ENCODE measurements at regions not wholly inside any gene's neighbourhood (a gene's known extent, or its start where the extent isn't known, plus 50 kb on each side); places are given as distances from the start of the nearest gene placed in this dataset.

GRCh38 chr18:45487581-45487980, 127.7 kb upstream of the SLC14A2 start:
- no peaks in the 10 kb centered on the region for H3K9me3 ChIP-seq (ENCODE audit: low read length)
- no TSS peak for BruUV-seq (replicated peaks)
- no peaks in the 10 kb centered on the region; a peak in 1 of 5 replicates for H3K27me3 ChIP-seq (ENCODE audit: control insufficient read depth in 1 of 2, insufficient read depth in 2 of 2, low read length in 2 of 2)
- in situ Hi-C loops (cut with HindIII; ENCODE audit: extremely low pct_ligation_motif_present, low pct_unique_long_range_greater_than_20kb) (no loop called here), intact Hi-C loops (cut with micrococcal nuclease; ENCODE audit: unreplicated experiment) (no loop called here)
- H3K27ac ChIP-seq (ENCODE audit: extremely low read length, insufficient read depth, low read length): no peak overlapping the region
- H3K36me3 ChIP-seq (replicated peaks in 1 of 2; ENCODE audit: control insufficient read depth in 1 of 2, insufficient read depth in 2 of 2, low read length in 2 of 2): no peaks in the 10 kb centered on the region
- H3K4me2 ChIP-seq (ENCODE audit: low read depth, low read length): no peak overlapping the region
- ChIA-PET POLR2A (no interaction called here), CTCF (ENCODE audit: low intra/inter-chr PET ratio, low total read pairs) (no interaction called here)
- FAIRE-seq: no peak
- H3K4me1 ChIP-seq (ENCODE audit: insufficient read depth, low read length): no peaks in the 10 kb centered on the region
- ATAC-seq: no peak
- H2AFZ ChIP-seq (ENCODE audit: low read length): no peak overlapping the region
- H3K4me3 ChIP-seq (replicated peaks in 1 of 3; ENCODE audit: insufficient read depth in 1 of 3, low read depth in 2 of 3, low read length in 3 of 3): no peak overlapping the region
- DNase-seq (ENCODE audit: low spot score): no peak
- H4K20me1 ChIP-seq (ENCODE audit: insufficient read depth, low read length): no peaks in the 10 kb centered on the region
- WGBS (ENCODE audit: low lambda C conversion rate): 1% methylated on average over 3 of the region's 3 CpGs
- H3K79me2 ChIP-seq (ENCODE audit: insufficient read depth, low read length): no peaks in the 10 kb centered on the region
- TF ChIP-seq MAFG (CRISPR knock-in tag; IDR thresholded peaks at IDR 0.05) (no peak), ZSCAN12 (CRISPR knock-in tag; IDR thresholded peaks at IDR 0.05) (no peak), ZNF770 (CRISPR knock-in tag; IDR thresholded peaks at IDR 0.05) (no peak), HMG20B (CRISPR knock-in tag; conservative IDR thresholded peaks at IDR 0.05) (no peak), YEATS4 (CRISPR knock-in tag; IDR thresholded peaks at IDR 0.05; ENCODE audit: borderline replicate concordance) (no peak), ZNF484 (CRISPR knock-in tag; IDR thresholded peaks at IDR 0.05; ENCODE audit: borderline replicate concordance, low read depth) (no peak), THAP7 (CRISPR knock-in tag; IDR thresholded peaks at IDR 0.05) (no peak), ZNF354B (CRISPR knock-in tag; IDR thresholded peaks at IDR 0.05) (no peak), TAF15 (IDR thresholded peaks at IDR 0.05; ENCODE audit: low read depth, low read length, poor library complexity, severe bottlenecking) (no peak), ETV6 (CRISPR knock-in tag; conservative IDR thresholded peaks at IDR 0.05) (no peak), ZNF816 (CRISPR knock-in tag; IDR thresholded peaks at IDR 0.05; ENCODE audit: borderline replicate concordance) (no peak)
- TF ChIP-seq, protein P1, sequence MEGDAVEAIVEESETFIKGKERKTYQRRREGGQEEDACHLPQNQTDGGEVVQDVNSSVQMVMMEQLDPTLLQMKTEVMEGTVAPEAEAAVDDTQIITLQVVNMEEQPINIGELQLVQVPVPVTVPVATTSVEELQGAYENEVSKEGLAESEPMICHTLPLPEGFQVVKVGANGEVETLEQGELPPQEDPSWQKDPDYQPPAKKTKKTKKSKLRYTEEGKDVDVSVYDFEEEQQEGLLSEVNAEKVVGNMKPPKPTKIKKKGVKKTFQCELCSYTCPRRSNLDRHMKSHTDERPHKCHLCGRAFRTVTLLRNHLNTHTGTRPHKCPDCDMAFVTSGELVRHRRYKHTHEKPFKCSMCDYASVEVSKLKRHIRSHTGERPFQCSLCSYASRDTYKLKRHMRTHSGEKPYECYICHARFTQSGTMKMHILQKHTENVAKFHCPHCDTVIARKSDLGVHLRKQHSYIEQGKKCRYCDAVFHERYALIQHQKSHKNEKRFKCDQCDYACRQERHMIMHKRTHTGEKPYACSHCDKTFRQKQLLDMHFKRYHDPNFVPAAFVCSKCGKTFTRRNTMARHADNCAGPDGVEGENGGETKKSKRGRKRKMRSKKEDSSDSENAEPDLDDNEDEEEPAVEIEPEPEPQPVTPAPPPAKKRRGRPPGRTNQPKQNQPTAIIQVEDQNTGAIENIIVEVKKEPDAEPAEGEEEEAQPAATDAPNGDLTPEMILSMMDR (CRISPR knock-in tag; IDR thresholded peaks at IDR 0.05): no peak
- H3K9ac ChIP-seq (ENCODE audit: insufficient read depth, low read depth, low read length): no peak overlapping the region
